Kidney (tissue), 13 donors: ENCODE measurements at regions not wholly inside any gene's neighbourhood (a gene's known extent, or its start where the extent isn't known, plus 50 kb on each side); places are given as distances from the start of the nearest gene placed in this dataset.

Experiments used
- DNase-seq, 5 donors: peaks; one replicate each; pipeline ENCODE4 v3.0.0-alpha.2; 2013 to 2020
- FAIRE-seq: peaks from 2 replicates; lab custom pipeline; 2012; peaks lifted over from hg19 to GRCh38; lab: Jason Lieb, UNC
- H3K27ac ChIP-seq, 2 donors: one replicate each; pipeline ENCODE4 v1.7.0; 2013; ENCODE audit warnings: low read depth in 2 of 2, low read length in 2 of 2, inconsistent platforms in 1 of 2
- H3K27me3 ChIP-seq: one replicate; pipeline ENCODE4 v1.7.1; 2013; ENCODE audit warnings: low read length, inconsistent platforms; ENCODE audit not compliant: control insufficient read depth, insufficient read depth
- H3K36me3 ChIP-seq, 3 donors: one replicate each; pipeline versions ENCODE4 v1.7.0 to v1.7.1; 2013; ENCODE audit warnings: low read length in 3 of 3, control low read depth in 1 of 3, inconsistent platforms in 1 of 3; ENCODE audit not compliant: insufficient read depth in 3 of 3, control insufficient read depth in 2 of 3
- H3K4me1 ChIP-seq, 3 donors: one replicate each; pipeline versions ENCODE4 v1.7.0 to v1.7.1; 2013; ENCODE audit warnings: low read length in 3 of 3, inconsistent platforms in 1 of 3, low read depth in 1 of 3; ENCODE audit not compliant: control insufficient read depth in 2 of 3, insufficient read depth in 2 of 3
- H3K4me3 ChIP-seq, 3 donors: one replicate each; pipeline versions ENCODE4 v1.7.0 to v1.8.1; 2013; ENCODE audit warnings: low read length in 3 of 3, control low read depth in 1 of 3, inconsistent platforms in 1 of 3
- H3K9ac ChIP-seq, 3 donors: one replicate each; pipeline versions ENCODE4 v1.7.0 to v1.7.1; 2013; ENCODE audit warnings: low read length in 3 of 3, control low read depth in 1 of 3, inconsistent platforms in 1 of 3
- H3K9me3 ChIP-seq, 3 donors: one replicate each; pipeline versions ENCODE4 v1.7.0 to v1.7.1; 2013; ENCODE audit warnings: low read length in 3 of 3, control low read depth in 1 of 3, inconsistent platforms in 1 of 3; ENCODE audit not compliant: control insufficient read depth in 2 of 3, insufficient read depth in 1 of 3
- CTCF ChIP-seq: IDR thresholded peaks from 3 replicates; pipeline ENCODE4 v1.5.1; 2012; ENCODE audit warnings: mild to moderate bottlenecking, moderate library complexity, borderline replicate concordance; ENCODE audit not compliant: insufficient read depth; ENCODE audit errors: extremely low read depth
- intact Hi-C: fragments of 100-400 bp; cut with DNase I; formaldehyde crosslinking; loops from one replicate; pipeline ENCODE4 v1.11.1; 2022
- donor health status: control.
- donor health status: control.
- donor health status: control.
- donor health status: control.
- donor health status: control.
- donor health status: DM: yes; HTN: yes; CAD: no.
- donor health status: Normal renal cell carcinoma (clear cell type).

GRCh38 chr15:66651913-66652642 is 50.0 kb upstream of the SMAD6 start:
- intact Hi-C loops: no loop called here
- H3K36me3 ChIP-seq: no peaks in the 10 kb centered on the region
- peaks cover 0 to 14% (median 5%) of the 10 kb centered on the region in 3 donors for H3K4me1 ChIP-seq
- H3K9ac ChIP-seq: no peak overlapping the region
- H3K4me3 ChIP-seq: no peak overlapping the region
- H3K9me3 ChIP-seq: no peaks in the 10 kb centered on the region
- FAIRE-seq (no peak), DNase-seq (peak in 1 of 5 donors; percentile 10)
- H3K27ac ChIP-seq: no peak overlapping the region
- H3K27me3 ChIP-seq: no peaks in the 10 kb centered on the region
- TF ChIP-seq CTCF: no peak
